LNCaP clone FGC (cell line): ENCODE measurements at regions not wholly inside any gene's neighbourhood (a gene's known extent, or its start where the extent isn't known, plus 50 kb on each side); places are given as distances from the start of the nearest gene placed in this dataset.
"Not testable (repeated sequence)": the region's sequence is repeated elsewhere in the genome, so short reads cannot be mapped to it uniquely, and the experiment has no call there.

Source experiments
- DNase-seq: peaks from one replicate; pipeline ENCODE4 v3.0.0-alpha.2; 2011; ENCODE audit warnings: low read depth
- H3K4me3 ChIP-seq: 2 replicates; pipeline ENCODE4 v1.5.1; 2011; ENCODE audit warnings: mild to moderate bottlenecking, low read depth, low read length, control low read depth
- CTCF ChIP-seq: IDR thresholded peaks from 2 replicates; pipeline ENCODE4 v1.5.1; 2012; ENCODE audit warnings: mild to moderate bottlenecking; ENCODE audit not compliant: control insufficient read depth, insufficient read depth; ENCODE audit errors: extremely low read depth

DNA sequence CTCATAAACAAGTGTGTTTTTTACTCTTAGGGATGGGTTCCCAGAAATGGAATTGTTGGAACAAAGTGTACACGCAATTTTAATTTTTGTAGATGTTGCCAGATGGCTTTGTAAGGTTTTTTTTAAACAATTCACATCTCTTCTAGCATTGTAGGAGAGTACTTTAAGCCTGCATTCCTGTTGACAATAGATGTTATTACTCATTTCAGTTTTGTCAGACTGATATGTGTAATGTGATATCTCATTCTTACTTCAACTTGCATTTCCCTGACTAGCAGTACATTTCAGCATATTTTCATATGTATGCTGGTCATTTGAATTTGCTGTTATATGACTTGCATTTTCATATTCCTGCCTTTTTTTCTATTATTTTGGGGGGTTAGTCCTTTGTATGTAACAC lies 186.6 kb upstream of the SLITRK6 start:
- no peak for TF ChIP-seq CTCF
- H3K4me3 ChIP-seq, result no peak overlapping the region
- no peak for DNase-seq

DNA sequence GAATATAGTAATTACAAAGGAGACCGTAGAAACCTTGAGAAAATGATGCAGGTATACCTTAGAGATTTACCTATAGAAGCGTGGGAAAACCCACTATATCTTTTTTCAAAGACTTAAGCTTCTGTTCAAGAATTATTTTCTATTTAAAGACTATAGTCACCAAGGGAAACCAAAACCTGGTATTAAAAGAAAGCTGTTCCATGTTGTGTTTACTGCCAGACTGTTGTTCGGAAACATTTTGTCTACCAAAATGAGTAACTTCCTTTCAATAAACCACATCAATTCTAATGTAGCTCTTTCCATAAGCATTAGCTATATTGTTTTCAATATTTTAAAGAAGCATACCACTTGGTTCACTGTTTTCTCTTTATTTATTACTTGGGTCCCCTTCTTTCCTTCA lies 182.9 kb upstream of the SLITRK6 start:
- DNase-seq, result no peak
- no peak for TF ChIP-seq CTCF
- H3K4me3 ChIP-seq, result no peak overlapping the region

DNA sequence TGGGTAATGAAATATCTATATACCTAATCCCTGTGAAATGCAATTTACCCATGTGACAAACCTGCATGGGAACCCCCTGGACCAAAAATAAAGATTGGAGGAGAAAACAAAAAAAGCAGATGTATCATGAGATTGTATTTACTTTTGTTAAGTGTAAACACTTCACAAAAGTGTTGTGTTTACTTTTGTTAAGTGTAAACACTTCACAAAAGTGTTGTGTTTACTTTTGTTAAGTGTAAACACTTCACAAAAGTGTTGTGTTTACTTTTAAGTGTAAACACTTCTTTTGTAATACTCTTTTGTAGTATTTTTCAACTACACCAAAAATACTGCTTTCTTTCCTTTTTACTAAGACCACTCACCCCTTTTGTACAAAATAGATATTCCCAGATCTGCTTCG lies 181.2 kb upstream of the SLITRK6 start:
- H3K4me3 ChIP-seq, DNase-seq: not testable (repeated sequence)

GRCh38 chr13:85976242-85976641 lies 177.0 kb upstream of the SLITRK6 start:
- TF ChIP-seq CTCF, result no peak
- no peak for DNase-seq
- no peak overlapping the region for H3K4me3 ChIP-seq

DNA sequence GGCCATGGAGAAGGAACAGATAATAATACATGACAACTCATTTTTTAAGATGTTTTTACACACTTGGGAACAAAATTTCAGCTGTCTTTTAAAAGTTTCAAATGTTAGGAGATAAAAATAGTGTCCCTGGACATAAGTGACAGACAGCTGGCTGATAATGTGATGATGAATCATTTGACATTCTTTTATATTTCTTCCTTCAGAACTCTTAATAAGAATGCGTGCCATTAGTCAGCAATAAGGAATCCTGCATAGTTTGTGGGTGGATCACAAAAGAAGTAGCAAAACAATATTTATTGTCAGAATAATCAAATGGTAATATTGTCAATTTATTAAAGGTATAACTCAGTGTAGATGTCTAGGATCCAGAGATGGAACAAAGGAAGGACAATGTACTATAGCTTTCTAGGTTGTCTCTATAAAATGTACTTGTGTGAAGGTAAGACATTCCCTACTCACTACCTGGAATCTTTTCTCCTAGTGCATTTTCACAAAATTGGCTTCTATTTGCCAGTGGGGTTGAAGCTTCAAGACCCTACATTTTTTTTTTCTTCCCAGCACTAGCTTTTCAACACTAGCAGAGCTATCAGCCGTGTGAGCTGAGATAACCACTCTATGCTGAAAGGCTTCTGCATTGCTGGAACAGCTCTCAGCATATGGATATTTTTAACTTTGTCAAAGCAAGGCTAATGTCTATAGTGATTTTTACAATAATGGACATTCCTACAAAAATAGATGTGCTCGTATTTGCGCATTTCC lies 175.6 kb upstream of the SLITRK6 start:
- TF ChIP-seq CTCF, result no peak

DNA sequence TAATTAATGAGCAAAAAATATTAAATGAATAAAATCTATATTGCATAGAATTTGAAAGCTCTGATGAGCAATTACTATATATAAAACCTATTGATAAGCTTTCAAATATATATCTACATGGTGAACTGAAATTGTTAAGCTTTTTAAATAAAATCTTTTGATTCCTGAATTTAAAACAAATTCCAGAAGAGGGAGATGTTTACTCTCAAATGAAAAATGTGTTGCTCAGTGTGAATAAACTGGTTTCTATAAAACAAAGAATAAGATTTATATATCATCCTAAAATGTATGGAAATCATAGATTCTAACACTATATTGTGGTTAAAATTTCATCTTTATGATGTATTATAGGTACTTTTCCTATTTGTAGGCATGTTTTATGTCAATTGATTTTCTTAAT lies 171.5 kb upstream of the SLITRK6 start:
- DNase-seq, result no peak
- H3K4me3 ChIP-seq, result no peak overlapping the region
- TF ChIP-seq CTCF, result peak; percentile 14; the same call in 1 of the 2 replicates

More for the DNA sequence above, 175.6 kb upstream of the SLITRK6 start:
- DNase-seq, result no peak
- H3K4me3 ChIP-seq, result no peak overlapping the region

DNA sequence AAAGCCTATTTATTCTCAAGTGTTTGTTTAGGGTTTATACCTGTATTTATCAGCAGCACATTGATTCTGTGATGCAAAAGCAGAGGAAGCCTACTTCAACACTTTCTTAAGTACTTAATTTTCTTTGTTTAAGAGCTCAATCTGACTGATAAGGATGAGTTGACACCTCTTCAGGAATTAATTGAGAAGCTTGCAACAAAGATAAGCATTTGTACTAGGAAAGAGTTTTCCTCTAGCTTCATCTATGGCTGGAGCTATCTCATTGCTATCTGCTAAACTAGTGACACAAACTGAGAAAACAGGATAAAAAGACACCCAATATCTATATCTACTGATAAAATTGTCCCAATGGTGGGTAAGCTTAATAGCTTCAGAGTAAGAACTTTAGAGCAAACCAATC lies 170.1 kb upstream of the SLITRK6 start:
- no peak for DNase-seq
- TF ChIP-seq CTCF, result no peak
- H3K4me3 ChIP-seq, result no peak overlapping the region
